Sigmoid colon (tissue), 6 donors: ENCODE measurements at regions not wholly inside any gene's neighbourhood (a gene's known extent, or its start where the extent isn't known, plus 50 kb on each side); places are given as distances from the start of the nearest gene placed in this dataset.
"Not testable (repeated sequence)": the region's sequence is repeated elsewhere in the genome, so short reads cannot be mapped to it uniquely, and the experiment has no call there.

Source experiments
- DNase-seq: peaks from one replicate; pipeline ENCODE4 v3.0.0-alpha.2; 2019
- H3K27ac ChIP-seq, 4 donors: fragments of 200-600 bp; sonication (generic); one replicate each; pipeline ENCODE4 v1.5.1; 2016 to 2019; ENCODE audit warnings: mild to moderate bottlenecking in 1 of 4
- H3K27me3 ChIP-seq, 3 donors: fragments of 200-600 bp; sonication (generic); one replicate each; pipeline ENCODE4 v1.5.1; 2019; ENCODE audit warnings: mild to moderate bottlenecking in 1 of 3
- H3K36me3 ChIP-seq, 4 donors: fragments of 200-600 bp; sonication (generic); one replicate each; pipeline ENCODE4 v1.5.1; 2016 to 2019
- H3K4me1 ChIP-seq, 4 donors: fragments of 200-600 bp; sonication (generic); one replicate each; pipeline ENCODE4 v1.5.1; 2017 to 2019
- H3K4me3 ChIP-seq, 4 donors: fragments of 200-600 bp; sonication (generic); one replicate each; pipeline ENCODE4 v1.5.1; 2017 to 2019; ENCODE audit warnings: mild to moderate bottlenecking in 2 of 4, moderate library complexity in 1 of 4
- H3K9me3 ChIP-seq, 4 donors: fragments of 200-600 bp in 3 of 4; sonication (generic) in 3 of 4; one replicate each; pipeline versions ENCODE4 v1.5.1 to v1.6.1; 2013 to 2019
- EP300 ChIP-seq, 4 donors: sonication (generic); formaldehyde crosslinking; IDR thresholded peaks; one replicate each; pipeline ENCODE4 v1.6.1; 2017; ENCODE audit warnings: antibody characterized with exemption in 4 of 4
- POLR2A ChIP-seq, 2 donors: fragments of 450-650 bp; IDR thresholded peaks; one replicate each; pipeline ENCODE4 v1.6.1; 2016; ENCODE audit warnings: antibody characterized with exemption in 2 of 2, mild to moderate bottlenecking in 2 of 2, moderate library complexity in 2 of 2
- POLR2AphosphoS5 ChIP-seq, 4 donors: sonication (generic); formaldehyde crosslinking; IDR thresholded peaks; one replicate each; pipeline ENCODE4 v1.6.1; 2017; ENCODE audit warnings: antibody characterized with exemption in 4 of 4
- WGBS, 2 donors: extraction: QIAGEN DNeasy Blood & Tissue Kit; methylation state at CpG; one replicate each; pipeline ENCODE4 v1.1.7; 2013; 5-methylcytosine and 5-hydroxymethylcytosine counted together
- intact Hi-C: fragments of 100-400 bp; cut with DNase I; formaldehyde crosslinking; loops from one replicate; pipeline ENCODE4 v1.15.1; 2023
- TF ChIP-seq, protein P1 (sequence below), 4 experiments: fragments of 450-650 bp in 3 of 4; fragments of 200-600 bp in 1 of 4; IDR thresholded peaks; one replicate each; pipeline ENCODE4 v1.5.1; 2016 to 2019; ENCODE audit warnings: antibody characterized with exemption in 4 of 4, mild to moderate bottlenecking in 3 of 4, moderate library complexity in 2 of 4
- donor health status: healthy with polysubstance abuse.
- donor health status: healthy.

DNA sequence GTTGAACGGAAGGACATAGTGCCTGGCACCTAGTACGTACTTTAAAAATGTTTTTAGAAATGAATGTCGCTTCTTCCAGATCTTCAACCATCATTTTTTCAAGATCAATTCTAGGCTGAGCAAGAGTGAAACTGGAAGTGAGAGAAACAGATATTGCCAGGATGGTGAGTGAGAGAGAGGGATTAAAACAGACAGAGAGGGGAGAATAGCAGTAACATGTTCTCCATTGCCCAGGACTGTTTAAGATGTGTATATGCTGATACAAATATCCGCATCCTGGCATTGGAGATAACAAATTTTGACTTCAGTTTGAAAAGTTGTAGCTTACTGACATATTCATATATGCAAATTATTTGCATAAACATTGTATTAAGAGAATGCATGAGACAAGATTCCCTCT lies 1156.1 kb downstream of the TBL1XR1 start:
- 94 to 95% methylated on average over 4 of the region's 4 CpGs for WGBS, 2 donors
- intact Hi-C loops, result no loop called here
- H3K9me3 ChIP-seq, result no peaks in the 10 kb centered on the region
- H3K4me3 ChIP-seq, result no peak overlapping the region
- no peak overlapping the region for H3K27ac ChIP-seq
- H3K36me3 ChIP-seq, result no peaks in the 10 kb centered on the region
- H3K4me1 ChIP-seq, result no peaks in the 10 kb centered on the region
- no peak for DNase-seq
- no peaks in the 10 kb centered on the region for H3K27me3 ChIP-seq
- no peak for TF ChIP-seq POLR2AphosphoS5 (IDR thresholded peaks at IDR 0.05)
- TF ChIP-seq, protein P1, sequence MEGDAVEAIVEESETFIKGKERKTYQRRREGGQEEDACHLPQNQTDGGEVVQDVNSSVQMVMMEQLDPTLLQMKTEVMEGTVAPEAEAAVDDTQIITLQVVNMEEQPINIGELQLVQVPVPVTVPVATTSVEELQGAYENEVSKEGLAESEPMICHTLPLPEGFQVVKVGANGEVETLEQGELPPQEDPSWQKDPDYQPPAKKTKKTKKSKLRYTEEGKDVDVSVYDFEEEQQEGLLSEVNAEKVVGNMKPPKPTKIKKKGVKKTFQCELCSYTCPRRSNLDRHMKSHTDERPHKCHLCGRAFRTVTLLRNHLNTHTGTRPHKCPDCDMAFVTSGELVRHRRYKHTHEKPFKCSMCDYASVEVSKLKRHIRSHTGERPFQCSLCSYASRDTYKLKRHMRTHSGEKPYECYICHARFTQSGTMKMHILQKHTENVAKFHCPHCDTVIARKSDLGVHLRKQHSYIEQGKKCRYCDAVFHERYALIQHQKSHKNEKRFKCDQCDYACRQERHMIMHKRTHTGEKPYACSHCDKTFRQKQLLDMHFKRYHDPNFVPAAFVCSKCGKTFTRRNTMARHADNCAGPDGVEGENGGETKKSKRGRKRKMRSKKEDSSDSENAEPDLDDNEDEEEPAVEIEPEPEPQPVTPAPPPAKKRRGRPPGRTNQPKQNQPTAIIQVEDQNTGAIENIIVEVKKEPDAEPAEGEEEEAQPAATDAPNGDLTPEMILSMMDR (IDR thresholded peaks at IDR 0.05), result no peak
- TF ChIP-seq POLR2A (IDR thresholded peaks at IDR 0.05), result no peak
- no peak for TF ChIP-seq EP300 (IDR thresholded peaks at IDR 0.05)

DNA sequence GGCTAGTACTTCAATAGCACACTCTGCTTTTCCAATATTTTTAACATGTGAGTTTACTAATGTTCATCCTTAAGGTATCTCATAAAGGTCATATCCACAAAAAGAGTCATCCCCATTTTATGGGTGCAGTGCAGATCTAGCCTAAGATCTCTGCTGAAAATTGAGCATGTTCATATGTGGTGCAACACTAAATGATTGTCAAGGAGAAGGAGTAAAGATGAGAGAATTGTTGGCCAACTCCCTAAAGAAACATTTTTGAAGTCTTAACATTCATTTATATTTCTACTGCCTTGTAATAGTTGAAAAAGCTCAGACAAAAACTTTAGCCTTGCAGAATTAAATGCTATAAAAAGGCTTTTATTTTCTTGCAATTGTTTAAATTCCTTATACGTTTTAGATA lies 1159.6 kb downstream of the TBL1XR1 start:
- Histone ChIP-seq H3K27ac (no peak overlapping the region), H3K9me3 (no peaks in the 10 kb centered on the region), H3K4me3 (no peak overlapping the region), H3K27me3 (no peaks in the 10 kb centered on the region), H3K4me1 (no peaks in the 10 kb centered on the region), H3K36me3 (no peaks in the 10 kb centered on the region)
- WGBS, 2 donors, result 65 to 72% methylated on average over 1 of the region's 1 CpG
- no peak for DNase-seq
- intact Hi-C loops, result no loop called here
- TF ChIP-seq POLR2A (IDR thresholded peaks at IDR 0.05), result no peak
- TF ChIP-seq, protein P1 (IDR thresholded peaks at IDR 0.05), result no peak
- no peak for TF ChIP-seq EP300 (IDR thresholded peaks at IDR 0.05)
- no peak for TF ChIP-seq POLR2AphosphoS5 (IDR thresholded peaks at IDR 0.05)

GRCh38 chr3:176032043-176032442 lies 1165.2 kb downstream of the TBL1XR1 start:
- no peaks in the 10 kb centered on the region for H3K27me3 ChIP-seq
- TF ChIP-seq POLR2AphosphoS5 (IDR thresholded peaks at IDR 0.05), result no peak
- no peak for TF ChIP-seq EP300 (IDR thresholded peaks at IDR 0.05)
- TF ChIP-seq, protein P1 (IDR thresholded peaks at IDR 0.05), result no peak
- TF ChIP-seq POLR2A (IDR thresholded peaks at IDR 0.05), result no peak
- H3K4me3 ChIP-seq, result no peak overlapping the region
- no peaks in the 10 kb centered on the region for H3K9me3 ChIP-seq
- intact Hi-C loops, result no loop called here
- no peak overlapping the region for H3K27ac ChIP-seq
- WGBS, 2 donors, result 57 to 82% methylated on average over 4 of the region's 4 CpGs
- DNase-seq, result no peak
- no peaks in the 10 kb centered on the region for H3K4me1 ChIP-seq
- H3K36me3 ChIP-seq, result no peaks in the 10 kb centered on the region

GRCh38 chr3:176016203-176016602 lies 1157.1 kb downstream of the NAALADL2 start:
- H3K4me3 ChIP-seq, H3K9me3 ChIP-seq, H3K27me3 ChIP-seq, H3K4me1 ChIP-seq, intact Hi-C loops, DNase-seq, H3K36me3 ChIP-seq, H3K27ac ChIP-seq: not testable (repeated sequence)
- 89 to 92% methylated on average over 20 of the region's 20 CpGs for whole genome bisulfite sequencing, 2 donors

DNA sequence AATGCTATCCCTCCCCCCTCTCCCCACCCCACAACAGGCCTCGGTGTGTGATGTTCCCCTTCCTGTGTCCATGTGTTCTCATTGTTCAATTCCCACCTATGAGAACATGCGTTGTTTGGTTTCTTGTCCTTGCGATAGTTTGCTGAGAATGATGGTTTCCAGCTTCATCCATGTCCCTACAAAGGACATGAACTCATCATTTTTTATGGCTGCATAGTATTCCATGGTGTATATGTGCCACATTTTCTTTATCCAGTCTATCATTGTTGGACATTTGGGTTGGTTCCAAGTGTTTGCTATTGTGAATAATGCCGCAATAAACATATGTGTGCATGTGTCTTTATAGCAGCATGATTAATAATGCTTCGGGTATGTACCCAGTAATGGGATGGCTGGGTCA lies 1156.1 kb downstream of the NAALADL2 start:
- DNase-seq, intact Hi-C loops, H3K27ac ChIP-seq, H3K9me3 ChIP-seq, H3K4me1 ChIP-seq, H3K36me3 ChIP-seq, H3K27me3 ChIP-seq, H3K4me3 ChIP-seq: not testable (repeated sequence)
- 94 to 96% methylated on average over 5 of the region's 5 CpGs for WGBS, 2 donors

DNA sequence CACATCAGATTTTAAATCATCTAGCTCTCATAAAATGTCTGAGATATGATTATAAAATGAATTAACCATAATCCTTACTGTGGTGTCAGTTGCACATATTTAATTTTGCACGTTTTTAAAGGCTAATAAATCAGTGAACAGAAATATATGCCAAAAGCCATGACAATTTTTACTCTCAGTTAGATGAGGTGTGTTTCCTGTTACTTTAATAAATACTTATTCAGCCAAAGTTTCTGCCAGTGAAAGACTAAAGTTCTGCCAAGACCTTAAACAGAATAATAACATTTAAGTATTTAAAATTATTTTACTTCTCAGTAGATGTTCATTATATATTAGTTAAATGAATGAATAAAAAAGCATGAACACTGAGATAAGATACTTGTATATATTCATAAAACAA lies 1150.1 kb downstream of the NAALADL2 start:
- no peaks in the 10 kb centered on the region for H3K9me3 ChIP-seq
- H3K4me1 ChIP-seq, result no peaks in the 10 kb centered on the region
- TF ChIP-seq EP300 (IDR thresholded peaks at IDR 0.05) (no peak), POLR2AphosphoS5 (IDR thresholded peaks at IDR 0.05) (no peak), POLR2A (IDR thresholded peaks at IDR 0.05) (no peak)
- TF ChIP-seq, protein P1 (IDR thresholded peaks at IDR 0.05), result no peak
- no peak for DNase-seq
- no peaks in the 10 kb centered on the region for H3K36me3 ChIP-seq
- intact Hi-C loops, result no loop called here
- H3K27me3 ChIP-seq, result no peaks in the 10 kb centered on the region
- WGBS, 2 donors, result 15 to 21% methylated on average over 1 of the region's 1 CpG
- H3K27ac ChIP-seq, result no peak overlapping the region
- no peak overlapping the region for H3K4me3 ChIP-seq
